ENCODE measurements at regions not wholly inside any gene's neighbourhood (a gene's known extent, or its start where the extent isn't known, plus 50 kb on each side); places are given as distances from the start of the nearest gene placed in this dataset.

- ChIA-PET CTCF (no interaction called here), POLR2A (no interaction called here)
- peaks cover 2 to 10% (median 2%) of the 10 kb centered on the region in 5 donors for H3K9me3 Mint-ChIP-seq
- Histone ChIP-seq H3K4me3 (ENCODE audit: low read length) (no peak overlapping the region), H3K36me3 (ENCODE audit: insufficient read depth, low read length) (no peaks in the 10 kb centered on the region), H3K9me3 (ENCODE audit: low read length) (no peaks in the 10 kb centered on the region), H3K27me3 (ENCODE audit: insufficient read depth, low read length, poor library complexity, severe bottlenecking) (no peaks in the 10 kb centered on the region), H3K27ac (ENCODE audit: low read depth, low read length) (no peak overlapping the region), H3K4me1 (ENCODE audit: insufficient read depth, low read length) (no peaks in the 10 kb centered on the region)
- no peak overlapping the region for H3K4me3 Mint-ChIP-seq
- no peaks in the 10 kb centered on the region for H3K27me3 Mint-ChIP-seq
- no peaks in the 10 kb centered on the region for H3K36me3 Mint-ChIP-seq
- H3K4me1 Mint-ChIP-seq: no peaks in the 10 kb centered on the region
- no peak for DNase-seq
- H3K27ac Mint-ChIP-seq: no peak overlapping the region
Measured at GRCh38 chr1:239164451-239165180, 221.8 kb upstream of the CHRM3 start.

DNA sequence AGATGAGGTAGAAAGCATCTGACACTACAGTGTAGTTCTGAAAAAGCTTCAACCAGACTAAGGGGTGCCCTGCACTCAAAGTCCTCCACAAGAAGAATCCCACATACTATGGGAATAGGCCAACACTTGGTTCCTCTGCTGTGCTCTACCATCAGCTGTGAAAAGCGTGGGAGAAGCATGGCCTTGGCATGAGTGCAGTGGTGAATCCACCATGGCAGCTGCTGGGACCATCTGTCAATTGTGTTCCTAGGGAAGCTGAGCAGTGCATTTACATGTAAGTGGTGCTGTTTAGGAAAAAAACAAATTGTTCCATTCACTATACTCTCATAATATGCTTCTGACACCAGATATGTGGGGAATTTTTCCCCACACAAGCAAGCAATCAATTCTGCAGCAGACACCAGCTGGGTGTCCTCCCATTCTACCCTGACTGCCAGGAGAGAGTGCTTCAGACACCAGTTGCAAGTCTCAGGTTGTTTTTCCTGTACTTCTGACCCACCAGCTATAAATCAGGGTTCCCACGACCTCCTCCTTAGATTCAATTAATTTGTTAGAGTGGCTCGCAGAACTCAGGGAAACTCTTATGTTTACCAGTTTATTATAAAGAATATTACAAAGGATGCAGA lies 230.8 kb upstream of the CHRM3 start:
- no peaks in the 10 kb centered on the region for H3K27me3 Mint-ChIP-seq
- no peaks in the 10 kb centered on the region for H3K4me1 Mint-ChIP-seq

DNA sequence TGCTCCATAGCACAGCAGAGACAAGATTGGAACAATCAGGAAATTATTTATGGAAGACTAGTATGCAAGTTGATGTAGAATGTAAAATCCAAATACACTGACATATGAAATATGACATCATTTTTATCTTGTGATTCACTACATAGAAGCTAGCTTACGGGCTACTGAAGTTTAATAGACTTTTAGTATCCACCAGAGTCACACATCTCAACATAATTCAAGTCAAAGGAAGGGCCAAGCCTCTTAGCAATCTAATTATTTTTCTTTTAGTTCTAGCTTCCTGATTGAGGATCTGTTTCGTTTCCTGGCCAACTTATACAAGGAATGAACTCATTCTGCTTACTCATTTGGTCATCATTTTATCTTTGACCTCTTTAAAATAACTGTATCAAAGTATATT lies 234.4 kb upstream of the CHRM3 start:
- H3K9me3 Mint-ChIP-seq: peaks cover 0 to 5% (median 0%) of the 10 kb centered on the region in 5 donors
- H3K27ac Mint-ChIP-seq: no peak overlapping the region
- Histone ChIP-seq H3K4me3 (ENCODE audit: low read length) (no peak overlapping the region), H3K4me1 (ENCODE audit: insufficient read depth, low read length) (no peaks in the 10 kb centered on the region), H3K27me3 (ENCODE audit: insufficient read depth, low read length, poor library complexity, severe bottlenecking) (no peaks in the 10 kb centered on the region), H3K36me3 (ENCODE audit: insufficient read depth, low read length) (no peaks in the 10 kb centered on the region), H3K27ac (ENCODE audit: low read depth, low read length) (no peak overlapping the region), H3K9me3 (ENCODE audit: low read length) (no peaks in the 10 kb centered on the region)
- no peak overlapping the region for H3K4me3 Mint-ChIP-seq
- no peaks in the 10 kb centered on the region for H3K27me3 Mint-ChIP-seq
- H3K4me1 Mint-ChIP-seq: no peaks in the 10 kb centered on the region
- ChIA-PET POLR2A (no interaction called here), CTCF (no interaction called here)
- H3K36me3 Mint-ChIP-seq: no peaks in the 10 kb centered on the region
- no peak for DNase-seq

More for the DNA sequence above, 230.8 kb upstream of the CHRM3 start:
- no peaks in the 10 kb centered on the region for H3K9me3 ChIP-seq (ENCODE audit: low read length)
- no peak overlapping the region for H3K4me3 Mint-ChIP-seq
- POLR2A ChIA-PET: no interaction called here
- no peak overlapping the region for H3K27ac Mint-ChIP-seq
- H3K4me3 ChIP-seq (ENCODE audit: low read length): no peak overlapping the region
- no peak overlapping the region for H3K27ac ChIP-seq (ENCODE audit: low read depth, low read length)
- no peaks in the 10 kb centered on the region for H3K36me3 Mint-ChIP-seq
- CTCF ChIA-PET: no interaction called here
- no peaks in the 10 kb centered on the region for H3K36me3 ChIP-seq (ENCODE audit: insufficient read depth, low read length)
- H3K27me3 ChIP-seq (ENCODE audit: insufficient read depth, low read length, poor library complexity, severe bottlenecking): no peaks in the 10 kb centered on the region
- H3K9me3 Mint-ChIP-seq: peaks cover 0 to 5% (median 0%) of the 10 kb centered on the region in 5 donors
- H3K4me1 ChIP-seq (ENCODE audit: insufficient read depth, low read length): no peaks in the 10 kb centered on the region
- no peak for DNase-seq

DNA sequence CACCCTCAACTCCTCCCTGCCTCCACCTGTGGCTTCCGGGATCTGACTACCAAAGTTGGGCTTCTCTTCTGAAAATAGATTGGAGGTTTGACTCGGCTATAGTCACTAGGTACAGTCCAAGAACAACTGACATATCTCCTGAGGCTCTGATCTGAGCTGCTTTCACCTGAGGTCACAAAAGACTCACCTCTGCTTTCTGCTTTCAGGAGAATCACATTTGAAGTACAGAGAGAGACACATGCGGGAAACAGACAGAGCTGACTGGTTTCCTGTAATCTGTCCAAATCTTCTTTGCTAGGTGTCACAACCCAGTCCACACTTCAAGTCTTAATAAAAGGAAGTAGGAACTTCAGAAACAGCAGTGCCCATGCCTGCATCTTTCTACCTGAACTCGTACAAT lies 245.4 kb upstream of the CHRM3 start:
- DNase-seq: no peak
- no peak overlapping the region for H3K4me3 Mint-ChIP-seq
- Histone ChIP-seq H3K27me3 (ENCODE audit: insufficient read depth, low read length, poor library complexity, severe bottlenecking) (no peaks in the 10 kb centered on the region), H3K4me3 (ENCODE audit: low read length) (no peak overlapping the region), H3K27ac (ENCODE audit: low read depth, low read length) (no peak overlapping the region), H3K9me3 (ENCODE audit: low read length) (no peaks in the 10 kb centered on the region), H3K4me1 (ENCODE audit: insufficient read depth, low read length) (no peaks in the 10 kb centered on the region), H3K36me3 (ENCODE audit: insufficient read depth, low read length) (no peaks in the 10 kb centered on the region)
- H3K4me1 Mint-ChIP-seq: no peaks in the 10 kb centered on the region
- ChIA-PET POLR2A (no interaction called here), CTCF (no interaction called here)
- no peak overlapping the region for H3K27ac Mint-ChIP-seq
- H3K27me3 Mint-ChIP-seq: no peaks in the 10 kb centered on the region
- H3K9me3 Mint-ChIP-seq: peaks cover 4 to 33% (median 5%) of the 10 kb centered on the region in 5 donors
- H3K36me3 Mint-ChIP-seq: no peaks in the 10 kb centered on the region

DNA sequence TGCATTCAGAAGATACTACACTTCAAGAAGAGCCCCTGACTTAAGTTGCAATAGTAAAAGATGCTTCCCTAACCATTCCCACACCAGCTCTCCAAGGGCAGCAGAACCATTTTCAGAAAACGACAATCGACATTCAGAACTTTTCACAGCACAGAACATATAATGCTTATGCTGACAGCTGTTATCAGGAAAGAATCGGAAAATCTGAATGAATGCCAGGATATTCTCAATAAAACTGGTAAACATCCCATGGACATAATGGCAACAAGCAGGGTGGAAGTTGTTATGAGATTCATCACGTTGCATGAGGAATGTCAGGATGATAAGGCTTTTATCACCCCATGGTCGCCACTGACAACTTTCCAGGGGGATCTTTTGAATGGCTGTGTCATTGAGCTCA lies 246.6 kb upstream of the CHRM3 start:
- no peak for DNase-seq
- POLR2A ChIA-PET: no interaction called here
- Mint-ChIP-seq H3K9me3 (peaks cover 4 to 33% (median 9%) of the 10 kb centered on the region in 5 donors), H3K27me3 (no peaks in the 10 kb centered on the region), H3K27ac (no peak overlapping the region), H3K4me1 (no peaks in the 10 kb centered on the region), H3K4me3 (no peak overlapping the region), H3K36me3 (no peaks in the 10 kb centered on the region)
- H3K9me3 ChIP-seq (ENCODE audit: low read length): no peaks in the 10 kb centered on the region
- no peaks in the 10 kb centered on the region for H3K36me3 ChIP-seq (ENCODE audit: insufficient read depth, low read length)
- H3K4me1 ChIP-seq (ENCODE audit: insufficient read depth, low read length): no peaks in the 10 kb centered on the region
- no peak overlapping the region for H3K4me3 ChIP-seq (ENCODE audit: low read length)
- CTCF ChIA-PET: no interaction called here
- H3K27me3 ChIP-seq (ENCODE audit: insufficient read depth, low read length, poor library complexity, severe bottlenecking): no peaks in the 10 kb centered on the region
- H3K27ac ChIP-seq (ENCODE audit: low read depth, low read length): no peak overlapping the region

- Mint-ChIP-seq H3K27me3 (no peaks in the 10 kb centered on the region), H3K36me3 (no peaks in the 10 kb centered on the region), H3K27ac (no peak overlapping the region), H3K9me3 (peaks cover 0 to 11% (median 2%) of the 10 kb centered on the region in 5 donors), H3K4me1 (no peaks in the 10 kb centered on the region), H3K4me3 (no peak overlapping the region)
- Histone ChIP-seq H3K4me1 (ENCODE audit: insufficient read depth, low read length) (no peaks in the 10 kb centered on the region), H3K36me3 (ENCODE audit: insufficient read depth, low read length) (no peaks in the 10 kb centered on the region), H3K27me3 (ENCODE audit: insufficient read depth, low read length, poor library complexity, severe bottlenecking) (no peaks in the 10 kb centered on the region), H3K27ac (ENCODE audit: low read depth, low read length) (no peak overlapping the region), H3K9me3 (ENCODE audit: low read length) (no peaks in the 10 kb centered on the region), H3K4me3 (ENCODE audit: low read length) (no peak overlapping the region)
- DNase-seq: no peak
- CTCF ChIA-PET: no interaction called here
- POLR2A ChIA-PET: no interaction called here
Measured at GRCh38 chr1:239128541-239128940, 257.8 kb upstream of the CHRM3 start.

- H3K4me1 Mint-ChIP-seq: no peaks in the 10 kb centered on the region
- H3K9me3 Mint-ChIP-seq: peaks cover 0 to 11% (median 4%) of the 10 kb centered on the region in 5 donors
- H3K4me3 Mint-ChIP-seq: no peak overlapping the region
- Histone ChIP-seq H3K36me3 (ENCODE audit: insufficient read depth, low read length) (no peaks in the 10 kb centered on the region), H3K4me3 (ENCODE audit: low read length) (no peak overlapping the region), H3K9me3 (ENCODE audit: low read length) (no peaks in the 10 kb centered on the region), H3K27ac (ENCODE audit: low read depth, low read length) (no peak overlapping the region), H3K4me1 (ENCODE audit: insufficient read depth, low read length) (no peaks in the 10 kb centered on the region), H3K27me3 (ENCODE audit: insufficient read depth, low read length, poor library complexity, severe bottlenecking) (no peaks in the 10 kb centered on the region)
- ChIA-PET POLR2A (no interaction called here), CTCF (no interaction called here)
- no peak for DNase-seq
- H3K36me3 Mint-ChIP-seq: no peaks in the 10 kb centered on the region
- H3K27ac Mint-ChIP-seq: no peak overlapping the region
- H3K27me3 Mint-ChIP-seq: no peaks in the 10 kb centered on the region
Measured at GRCh38 chr1:239126884-239127283, 259.5 kb upstream of the CHRM3 start.

- Histone ChIP-seq H3K36me3 (ENCODE audit: insufficient read depth, low read length) (no peaks in the 10 kb centered on the region), H3K4me3 (ENCODE audit: low read length) (no peak overlapping the region), H3K27ac (ENCODE audit: low read depth, low read length) (no peak overlapping the region), H3K27me3 (ENCODE audit: insufficient read depth, low read length, poor library complexity, severe bottlenecking) (no peaks in the 10 kb centered on the region), H3K9me3 (ENCODE audit: low read length) (no peaks in the 10 kb centered on the region), H3K4me1 (ENCODE audit: insufficient read depth, low read length) (no peaks in the 10 kb centered on the region)
- Mint-ChIP-seq H3K27me3 (no peaks in the 10 kb centered on the region), H3K36me3 (no peaks in the 10 kb centered on the region), H3K9me3 (peaks cover 0 to 11% (median 2%) of the 10 kb centered on the region in 5 donors), H3K27ac (no peak overlapping the region), H3K4me1 (no peaks in the 10 kb centered on the region), H3K4me3 (no peak overlapping the region)
- CTCF ChIA-PET: no interaction called here
- POLR2A ChIA-PET: no interaction called here
- no peak for DNase-seq
Measured at GRCh38 chr1:239125893-239126292, 260.5 kb upstream of the CHRM3 start.
